Fibroblast of pulmonary artery (primary cell): ENCODE measurements at regions not wholly inside any gene's neighbourhood (a gene's known extent, or its start where the extent isn't known, plus 50 kb on each side); places are given as distances from the start of the nearest gene placed in this dataset.
A peak's percentile ranks its signal among the peaks of the same experiment; 100 is the strongest.
"Not testable (repeated sequence)": the region's sequence is repeated elsewhere in the genome, so short reads cannot be mapped to it uniquely, and the experiment has no call there.

Experiments
- DNase-seq: peaks from one replicate; pipeline ENCODE4 v3.0.0-alpha.2; 2010; ENCODE audit warnings: low read depth
- H3K4me3 ChIP-seq: replicated peaks from 2 replicates; pipeline ENCODE4 v1.5.1; 2011; ENCODE audit warnings: low read depth, mild to moderate bottlenecking, control low read depth, low read length, moderate library complexity
- CTCF ChIP-seq: IDR thresholded peaks from 2 replicates; pipeline ENCODE4 v1.5.1; 2011; ENCODE audit warnings: mild to moderate bottlenecking, control low read depth, low read length, inconsistent platforms; ENCODE audit errors: missing control alignments

- no peak for TF ChIP-seq CTCF
- DNase-seq: no peak
Measured at GRCh38 chr16:52925143-52925542, 127.6 kb downstream of the CHD9NB start.

GRCh38 chr16:52924162-52924561 is 128.5 kb downstream of the CHD9NB start:
- no peak for TF ChIP-seq CTCF
- H3K4me3 ChIP-seq: no peak overlapping the region
- no peak for DNase-seq

More at GRCh38 chr16:52925143-52925542, 127.6 kb downstream of the CHD9NB start:
- H3K4me3 ChIP-seq: no peak overlapping the region

- no peak overlapping the region for H3K4me3 ChIP-seq
- no peak for TF ChIP-seq CTCF
Measured at GRCh38 chr16:52921104-52921503, 131.6 kb downstream of the CHD9NB start.

GRCh38 chr16:52920331-52920730 is 132.4 kb downstream of the CHD9NB start:
- no peak overlapping the region for H3K4me3 ChIP-seq
- TF ChIP-seq CTCF: no peak
- DNase-seq: no peak

More at GRCh38 chr16:52921104-52921503, 131.6 kb downstream of the CHD9NB start:
- DNase-seq: no peak

- no peak for TF ChIP-seq CTCF
- no peak overlapping the region for H3K4me3 ChIP-seq
- no peak for DNase-seq
Measured at GRCh38 chr16:52914428-52914827, 138.3 kb downstream of the CHD9NB start.

GRCh38 chr16:52912565-52913173 is 140.0 kb downstream of the CHD9NB start:
- no peak overlapping the region for H3K4me3 ChIP-seq
- TF ChIP-seq CTCF: peak; percentile 91
- DNase-seq: peak; percentile 67

GRCh38 chr16:52908057-52908456 is 144.6 kb downstream of the CHD9NB start:
- not testable (repeated sequence) for H3K4me3 ChIP-seq, DNase-seq
